ENCODE measurements at regions not wholly inside any gene's neighbourhood (a gene's known extent, or its start where the extent isn't known, plus 50 kb on each side); places are given as distances from the start of the nearest gene placed in this dataset.

DNA sequence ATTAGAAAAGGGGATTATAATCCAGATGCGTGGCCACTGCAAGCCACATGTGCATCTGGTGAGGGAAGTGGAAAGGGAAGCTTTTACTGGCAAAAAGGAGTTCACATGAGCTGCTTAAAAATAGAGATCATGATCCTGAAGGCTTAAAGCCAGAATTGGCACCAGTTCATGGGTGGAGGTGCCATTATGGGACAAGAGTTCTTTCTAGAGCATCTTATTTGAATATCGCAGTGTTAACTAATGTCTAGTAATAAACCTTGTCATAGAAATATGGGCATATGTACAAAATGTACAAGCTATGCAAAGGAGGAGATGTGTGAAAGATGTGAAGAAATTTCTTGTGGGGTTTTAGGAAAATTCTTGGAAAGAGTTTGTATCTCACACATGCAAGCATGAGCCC lies 178.4 kb upstream of the CBLB start:
- TF ChIP-seq, protein P1, sequence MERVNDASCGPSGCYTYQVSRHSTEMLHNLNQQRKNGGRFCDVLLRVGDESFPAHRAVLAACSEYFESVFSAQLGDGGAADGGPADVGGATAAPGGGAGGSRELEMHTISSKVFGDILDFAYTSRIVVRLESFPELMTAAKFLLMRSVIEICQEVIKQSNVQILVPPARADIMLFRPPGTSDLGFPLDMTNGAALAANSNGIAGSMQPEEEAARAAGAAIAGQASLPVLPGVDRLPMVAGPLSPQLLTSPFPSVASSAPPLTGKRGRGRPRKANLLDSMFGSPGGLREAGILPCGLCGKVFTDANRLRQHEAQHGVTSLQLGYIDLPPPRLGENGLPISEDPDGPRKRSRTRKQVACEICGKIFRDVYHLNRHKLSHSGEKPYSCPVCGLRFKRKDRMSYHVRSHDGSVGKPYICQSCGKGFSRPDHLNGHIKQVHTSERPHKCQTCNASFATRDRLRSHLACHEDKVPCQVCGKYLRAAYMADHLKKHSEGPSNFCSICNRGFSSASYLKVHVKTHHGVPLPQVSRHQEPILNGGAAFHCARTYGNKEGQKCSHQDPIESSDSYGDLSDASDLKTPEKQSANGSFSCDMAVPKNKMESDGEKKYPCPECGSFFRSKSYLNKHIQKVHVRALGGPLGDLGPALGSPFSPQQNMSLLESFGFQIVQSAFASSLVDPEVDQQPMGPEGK (CRISPR knock-in tag; IDR thresholded peaks at IDR 0.05; ENCODE audit: borderline replicate concordance), result no peak
- TF ChIP-seq ARNTL (CRISPR knock-in tag; IDR thresholded peaks at IDR 0.05; ENCODE audit: borderline replicate concordance, low read depth), result no peak
- TF ChIP-seq TCF4 (CRISPR knock-in tag; IDR thresholded peaks at IDR 0.05; ENCODE audit: borderline replicate concordance), result no peak
- no peak for TF ChIP-seq ESRRG (CRISPR knock-in tag; IDR thresholded peaks at IDR 0.05)

All from SK-N-SH treated with all-trans-retinoic acid at 6 μM for 48 hours (cell line).